BJ (cell line): ENCODE measurements at regions not wholly inside any gene's neighbourhood (a gene's known extent, or its start where the extent isn't known, plus 50 kb on each side); places are given as distances from the start of the nearest gene placed in this dataset.

Experiments used
- CTCF ChIA-PET: fragments of 350-600 bp; formaldehyde crosslinking; extraction: SDS; loops from one replicate; lab custom pipeline; 2021; ENCODE audit warnings: antibody characterized with exemption, inconsistent platforms; lab: Yijun Ruan, JAX
- POLR2A ChIA-PET: fragments of 300-600 bp; sonication (Branson Sonifier 250); formaldehyde crosslinking; extraction: SDS; loops from one replicate; lab custom pipeline; 2021; ENCODE audit warnings: antibody characterized with exemption; lab: Charles Lee
- DNase-seq: peaks from one replicate; pipeline ENCODE4 v3.0.0-alpha.2; 2011; ENCODE audit warnings: low read depth
- H3K27me3 ChIP-seq: 2 replicates; pipeline ENCODE4 v1.6.0; 2011; ENCODE audit warnings: low read length; ENCODE audit not compliant: control insufficient read depth, insufficient read depth
- H3K36me3 ChIP-seq: 2 replicates; pipeline ENCODE4 v1.5.1; 2011; ENCODE audit warnings: low read length; ENCODE audit not compliant: control insufficient read depth, insufficient read depth
- H3K4me3 ChIP-seq: 2 replicates; pipeline ENCODE4 v1.5.1; 2011; ENCODE audit warnings: low read depth, mild to moderate bottlenecking, control low read depth, low read length
- CTCF ChIP-seq: IDR thresholded peaks from 2 replicates; pipeline ENCODE4 v1.5.1; 2011; ENCODE audit warnings: low read depth, mild to moderate bottlenecking, control low read depth, inconsistent platforms, low read length, moderate library complexity; ENCODE audit not compliant: insufficient read depth

- POLR2A ChIA-PET, result no interaction called here
- CTCF ChIA-PET, result interaction anchor here (1.2 to 1.5 kb wide), 3 partner anchors 10 to 17 kb away, joined by 3 to 13 read pairs (median 6); no protein-coding TSS in a partner anchor
Observed at GRCh38 chr17:37825851-37826250, 81.0 kb upstream of the HNF1B start.

DNA sequence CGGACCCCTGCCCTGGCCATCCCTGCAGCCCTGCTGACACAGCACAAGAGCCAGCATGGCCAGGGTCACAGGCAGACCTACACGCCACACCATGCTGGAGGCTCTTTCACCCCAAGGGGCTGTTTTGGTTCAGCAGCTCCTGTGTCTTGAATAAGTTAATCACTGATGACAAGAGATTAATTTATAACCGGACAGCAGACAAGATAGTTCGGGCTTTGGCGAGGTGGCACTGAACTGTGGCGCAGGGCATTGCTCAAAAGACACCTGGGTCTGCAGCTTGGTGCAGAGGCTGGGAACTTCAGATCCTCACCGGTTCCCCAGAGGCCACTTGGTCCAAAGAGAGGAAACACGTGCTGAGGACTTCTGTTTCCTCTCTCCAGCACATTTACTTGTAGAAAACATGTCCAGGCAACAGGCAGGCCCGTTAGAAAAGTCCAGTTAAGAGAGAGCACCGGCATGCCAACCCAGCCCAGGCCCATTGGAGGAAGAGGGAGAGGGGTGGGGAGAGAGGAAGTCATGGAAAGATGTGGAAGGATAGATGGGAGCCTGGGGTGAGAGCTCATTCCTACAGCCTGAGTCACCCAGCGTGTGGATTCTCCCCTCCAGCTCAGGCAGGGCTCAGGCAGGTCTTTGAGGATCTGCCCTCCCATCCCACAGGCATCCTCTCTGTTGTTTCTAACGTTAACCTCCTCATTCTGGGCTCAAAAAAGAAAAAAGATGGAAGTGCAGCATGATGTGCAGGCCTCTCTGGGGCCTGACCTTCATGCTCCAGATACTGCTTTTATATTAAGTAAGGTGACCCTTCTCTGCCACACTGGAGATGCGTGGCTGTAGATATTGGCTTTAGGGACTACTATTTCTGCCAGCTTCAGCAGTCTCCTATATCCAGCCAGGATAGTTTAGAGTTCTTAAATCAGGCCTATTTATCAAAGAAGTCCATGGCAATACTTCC lies 80.0 kb upstream of the HNF1B start:
- ChIA-PET POLR2A (no interaction called here), CTCF (interaction anchor here (1.0 to 2.4 kb wide), 5 partner anchors 9 to 452 kb away, joined by 3 to 13 read pairs (median 5); no protein-coding TSS in a partner anchor)
- TF ChIP-seq CTCF, result no peak
- no peaks in the 10 kb centered on the region for H3K36me3 ChIP-seq
- peak; percentile 47 for DNase-seq
- no peak overlapping the region for H3K4me3 ChIP-seq
- no peaks in the 10 kb centered on the region for H3K27me3 ChIP-seq

More at GRCh38 chr17:37825851-37826250, 81.0 kb upstream of the HNF1B start:
- TF ChIP-seq CTCF, result no peak
- Histone ChIP-seq H3K27me3 (no peaks in the 10 kb centered on the region), H3K4me3 (no peak overlapping the region), H3K36me3 (no peaks in the 10 kb centered on the region)
- DNase-seq, result no peak

GRCh38 chr17:37823996-37824395 lies 79.1 kb upstream of the HNF1B start:
- CTCF ChIA-PET, result interaction anchor here (1.6 to 2.4 kb wide), 2 partner anchors 53 to 174 kb away, joined by 5 to 7 read pairs; no protein-coding TSS in a partner anchor
- no peak overlapping the region for H3K4me3 ChIP-seq
- no peak for TF ChIP-seq CTCF
- no peaks in the 10 kb centered on the region for H3K36me3 ChIP-seq
- no peak for DNase-seq
- no peaks in the 10 kb centered on the region for H3K27me3 ChIP-seq
- POLR2A ChIA-PET, result no interaction called here

DNA sequence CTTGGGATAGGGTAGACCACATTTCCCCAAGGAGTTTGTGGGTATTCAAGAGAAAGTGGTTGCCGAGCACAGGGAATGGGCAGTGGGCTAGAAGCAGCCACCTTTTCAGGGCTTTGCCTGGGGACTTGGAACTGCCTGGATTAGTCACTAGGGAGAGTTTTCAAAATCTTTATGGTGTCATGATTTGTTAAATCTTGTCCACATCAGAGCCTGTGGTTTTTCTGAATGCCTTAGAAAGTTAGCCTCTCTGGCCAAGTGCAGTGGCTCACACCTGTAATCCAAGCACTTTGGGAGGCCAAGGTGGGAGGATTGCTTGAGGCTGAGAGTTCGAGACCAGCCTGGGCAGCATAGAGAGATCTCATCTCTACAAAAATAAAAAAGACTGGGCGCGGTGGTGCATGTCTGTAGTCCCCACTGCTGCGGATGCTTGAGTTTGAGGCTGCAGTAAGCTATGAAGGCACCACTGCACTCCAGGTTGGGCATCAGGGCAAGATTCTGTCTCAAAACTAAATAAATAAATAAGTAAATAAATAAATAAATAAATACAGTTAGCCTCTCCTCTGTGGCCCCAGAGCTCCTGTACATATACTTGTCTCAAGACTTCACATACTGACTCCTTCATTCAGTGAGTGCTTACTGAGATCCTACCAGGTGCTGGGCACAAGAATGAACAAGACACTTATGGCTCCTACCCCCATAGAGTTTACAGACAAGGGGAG lies 76.3 kb upstream of the HNF1B start:
- no peak for TF ChIP-seq CTCF
- Histone ChIP-seq H3K36me3 (no peaks in the 10 kb centered on the region), H3K27me3 (no peaks in the 10 kb centered on the region), H3K4me3 (no peak overlapping the region)
- ChIA-PET CTCF (no interaction called here), POLR2A (no interaction called here)
- DNase-seq, result no peak
